RWPE2 (cell line): ENCODE measurements at regions not wholly inside any gene's neighbourhood (a gene's known extent, or its start where the extent isn't known, plus 50 kb on each side); places are given as distances from the start of the nearest gene placed in this dataset.

Experiments used
- ATAC-seq: fragments of 200-7000 bp; cut with Tn5 transposase; 3 replicates; pipeline ENCODE4 v1.9.1; 2021; ENCODE audit warnings: low read depth
- DNase-seq: peaks from one replicate; pipeline ENCODE4 v3.0.0-alpha.2; 2020; ENCODE audit warnings: low spot score
- H3K27ac ChIP-seq: fragments of 450-650 bp; 2 replicates; pipeline ENCODE4 v1.5.1; 2017; ENCODE audit warnings: mild to moderate bottlenecking; ENCODE audit not compliant: poor library complexity, severe bottlenecking
- H3K27me3 ChIP-seq: fragments of 250-450 bp; sonication (Bioruptor Pico); 2 replicates; pipeline ENCODE4 v1.5.1; 2021; ENCODE audit warnings: mild to moderate bottlenecking, moderate library complexity; ENCODE audit not compliant: insufficient read depth, poor library complexity, severe bottlenecking
- H3K36me3 ChIP-seq: fragments of 250-450 bp; sonication (Bioruptor Pico); 2 replicates; pipeline ENCODE4 v1.5.1; 2020; ENCODE audit warnings: low read depth, mild to moderate bottlenecking, moderate library complexity
- H3K4me1 ChIP-seq: fragments of 250-450 bp; sonication (Bioruptor Pico); 2 replicates; pipeline ENCODE4 v1.5.1; 2021; ENCODE audit warnings: mild to moderate bottlenecking, moderate library complexity; ENCODE audit not compliant: insufficient read depth, poor library complexity, severe bottlenecking
- H3K4me3 ChIP-seq: fragments of 250-450 bp; sonication (Bioruptor Pico); 2 replicates; pipeline ENCODE4 v1.5.1; 2021; ENCODE audit warnings: mild to moderate bottlenecking, moderate library complexity; ENCODE audit not compliant: severe bottlenecking
- H3K9me3 ChIP-seq: fragments of 250-450 bp; sonication (Bioruptor Pico); 2 replicates; pipeline ENCODE4 v1.5.1; 2021; ENCODE audit warnings: mild to moderate bottlenecking, moderate library complexity; ENCODE audit not compliant: severe bottlenecking
- CTCF ChIP-seq: fragments of 450-650 bp; IDR thresholded peaks from one replicate; pipeline ENCODE4 v1.5.1; 2017; ENCODE audit warnings: mild to moderate bottlenecking, moderate library complexity; ENCODE audit not compliant: poor library complexity, severe bottlenecking

GRCh38 chr18:46402945-46403344 is 254.1 kb downstream of the LOXHD1 start:
- DNase-seq (no peak), ATAC-seq (no peak)
- no peaks in the 10 kb centered on the region for H3K4me1 ChIP-seq

GRCh38 chr18:46405832-46406538 is 251.0 kb downstream of the LOXHD1 start:
- H3K27ac ChIP-seq: no peak overlapping the region
- H3K27me3 ChIP-seq: no peaks in the 10 kb centered on the region
- ATAC-seq: no peak
- no peaks in the 10 kb centered on the region for H3K9me3 ChIP-seq
- TF ChIP-seq CTCF: no peak
- no peaks in the 10 kb centered on the region for H3K36me3 ChIP-seq
- no peak overlapping the region for H3K4me3 ChIP-seq
- H3K4me1 ChIP-seq: no peaks in the 10 kb centered on the region
- no peak for DNase-seq

More at GRCh38 chr18:46402945-46403344, 254.1 kb downstream of the LOXHD1 start:
- Histone ChIP-seq H3K27me3 (no peaks in the 10 kb centered on the region), H3K27ac (no peak overlapping the region), H3K36me3 (no peaks in the 10 kb centered on the region), H3K9me3 (no peaks in the 10 kb centered on the region), H3K4me3 (no peak overlapping the region)
- no peak for TF ChIP-seq CTCF

GRCh38 chr18:46406539-46406932 is 250.5 kb downstream of the LOXHD1 start:
- no peak overlapping the region for H3K27ac ChIP-seq
- H3K4me1 ChIP-seq: no peaks in the 10 kb centered on the region
- ATAC-seq (no peak; the same call in 2 of the 3 replicates), DNase-seq (no peak)
- TF ChIP-seq CTCF: no peak
- no peaks in the 10 kb centered on the region for H3K27me3 ChIP-seq
- no peaks in the 10 kb centered on the region for H3K36me3 ChIP-seq
- H3K9me3 ChIP-seq: no peaks in the 10 kb centered on the region
- H3K4me3 ChIP-seq: no peak overlapping the region

GRCh38 chr18:46407486-46408166 is 249.4 kb downstream of the LOXHD1 start:
- Histone ChIP-seq H3K4me3 (no peak overlapping the region), H3K4me1 (no peaks in the 10 kb centered on the region), H3K27ac (no peak overlapping the region), H3K27me3 (no peaks in the 10 kb centered on the region), H3K9me3 (no peaks in the 10 kb centered on the region), H3K36me3 (no peaks in the 10 kb centered on the region)
- no peak for TF ChIP-seq CTCF
- DNase-seq: no peak
- no peak for ATAC-seq
